Neuronal stem cell (in vitro differentiated cells): ENCODE measurements at regions not wholly inside any gene's neighbourhood (a gene's known extent, or its start where the extent isn't known, plus 50 kb on each side); places are given as distances from the start of the nearest gene placed in this dataset.
A peak's percentile ranks its signal among the peaks of the same experiment; 100 is the strongest.

Experiments
- DNase-seq: peaks from one replicate; pipeline ENCODE4 v3.0.0-alpha.2; 2013; ENCODE audit warnings: low spot score
- H2AFZ ChIP-seq: one replicate; pipeline ENCODE4 v1.6.1; 2013; ENCODE audit warnings: mild to moderate bottlenecking, low read length, inconsistent platforms
- H2AK5ac ChIP-seq: 2 replicates; pipeline ENCODE4 v1.6.1; 2013; ENCODE audit warnings: low read depth, mild to moderate bottlenecking, inconsistent platforms, low read length, moderate library complexity, mixed read lengths
- H2BK120ac ChIP-seq: 2 replicates; pipeline ENCODE4 v1.6.1; 2013; ENCODE audit warnings: low read depth, mild to moderate bottlenecking, inconsistent platforms, low read length, moderate library complexity, mixed read lengths
- H2BK12ac ChIP-seq: one replicate; pipeline ENCODE4 v1.6.1; 2013; ENCODE audit warnings: low read length, inconsistent platforms
- H2BK15ac ChIP-seq: 2 replicates; pipeline ENCODE4 v1.6.1; 2013; ENCODE audit warnings: mild to moderate bottlenecking, low read length, inconsistent platforms, mixed read lengths
- H2BK5ac ChIP-seq: one replicate; pipeline ENCODE4 v1.6.1; 2013; ENCODE audit warnings: inconsistent platforms, mild to moderate bottlenecking, low read length, moderate library complexity
- H3K14ac ChIP-seq: one replicate; pipeline ENCODE4 v1.6.1; 2013; ENCODE audit warnings: low read length, inconsistent platforms
- H3K18ac ChIP-seq: 2 replicates; pipeline ENCODE4 v1.6.1; 2013; ENCODE audit warnings: low read length, inconsistent platforms
- H3K23ac ChIP-seq: 2 replicates; pipeline ENCODE4 v1.6.1; 2013; ENCODE audit warnings: low read depth, mild to moderate bottlenecking, mixed read lengths, low read length, inconsistent platforms; ENCODE audit not compliant: poor library complexity
- H3K27ac ChIP-seq: replicated peaks from 3 replicates; pipeline ENCODE4 v1.5.1; 2013; ENCODE audit warnings: low read length, inconsistent platforms
- H3K27me3 ChIP-seq, 3 experiments: 2 replicates each; pipeline ENCODE4 v1.6.1; 2013; ENCODE audit warnings: low read length in 3 of 3, mild to moderate bottlenecking in 2 of 3, inconsistent platforms in 1 of 3, low read depth in 1 of 3, mixed read lengths in 1 of 3, moderate library complexity in 1 of 3; ENCODE audit not compliant: control insufficient read depth in 3 of 3, insufficient read depth in 3 of 3
- H3K36me3 ChIP-seq, 2 donors: replicated peaks in 1 of 2; 2 replicates each; pipeline ENCODE4 v1.6.1; 2013; ENCODE audit warnings: low read length in 2 of 2; ENCODE audit not compliant: control insufficient read depth in 2 of 2, insufficient read depth in 2 of 2
- H3K4ac ChIP-seq: 2 replicates; pipeline ENCODE4 v1.6.1; 2013; ENCODE audit warnings: inconsistent platforms, mild to moderate bottlenecking, low read length, moderate library complexity
- H3K4me1 ChIP-seq, 2 donors: 1 replicate in 1 of 2; 2 replicates in 1 of 2; pipeline ENCODE4 v1.6.1; 2013; ENCODE audit warnings: low read length in 2 of 2, low read depth in 1 of 2; ENCODE audit not compliant: control insufficient read depth in 2 of 2, insufficient read depth in 1 of 2
- H3K4me2 ChIP-seq: one replicate; pipeline ENCODE4 v1.6.1; 2013; ENCODE audit warnings: mild to moderate bottlenecking, low read length, inconsistent platforms; ENCODE audit not compliant: insufficient read depth, poor library complexity, severe bottlenecking
- H3K4me3 ChIP-seq, 2 donors: 2 replicates each; pipeline ENCODE4 v1.5.1; 2013; ENCODE audit warnings: low read length in 2 of 2, mild to moderate bottlenecking in 2 of 2, inconsistent platforms in 1 of 2, moderate library complexity in 1 of 2
- H3K79me1 ChIP-seq: one replicate; pipeline ENCODE4 v1.6.1; 2013; ENCODE audit warnings: low read depth, mild to moderate bottlenecking, inconsistent platforms, low read length, moderate library complexity
- H3K9ac ChIP-seq: one replicate; pipeline ENCODE4 v1.6.1; 2013; ENCODE audit warnings: mild to moderate bottlenecking, low read depth, low read length, inconsistent platforms; ENCODE audit not compliant: poor library complexity
- H3K9me3 ChIP-seq, 2 donors: replicated peaks in 1 of 2; 2 replicates each; pipeline versions ENCODE3 to v1.6.1; 2013; ENCODE audit warnings: low read length in 2 of 2, mild to moderate bottlenecking in 2 of 2, inconsistent platforms in 1 of 2, low read depth in 1 of 2, mixed read lengths in 1 of 2, moderate library complexity in 1 of 2; ENCODE audit not compliant: control insufficient read depth in 2 of 2, insufficient read depth in 1 of 2
- H4K8ac ChIP-seq: one replicate; pipeline ENCODE4 v1.6.1; 2013; ENCODE audit warnings: low read depth, mild to moderate bottlenecking, inconsistent platforms, low read length, moderate library complexity
- H4K91ac ChIP-seq: one replicate; pipeline ENCODE4 v1.6.1; 2013; ENCODE audit warnings: low read length, low read depth, mild to moderate bottlenecking, inconsistent platforms; ENCODE audit not compliant: poor library complexity
- WGBS, 2 donors: extraction: QIAGEN DNeasy Blood & Tissue Kit; methylation state at CpG; one replicate each; pipeline ENCODE4 v1.1.7; 2013; ENCODE audit warnings: missing lambda C conversion rate in 2 of 2, mixed read lengths in 1 of 2; ENCODE audit not compliant: insufficient read length in 2 of 2, insufficient replicate concordance in 1 of 2; ENCODE audit errors: extremely low coverage in 2 of 2; 5-methylcytosine and 5-hydroxymethylcytosine counted together

DNA sequence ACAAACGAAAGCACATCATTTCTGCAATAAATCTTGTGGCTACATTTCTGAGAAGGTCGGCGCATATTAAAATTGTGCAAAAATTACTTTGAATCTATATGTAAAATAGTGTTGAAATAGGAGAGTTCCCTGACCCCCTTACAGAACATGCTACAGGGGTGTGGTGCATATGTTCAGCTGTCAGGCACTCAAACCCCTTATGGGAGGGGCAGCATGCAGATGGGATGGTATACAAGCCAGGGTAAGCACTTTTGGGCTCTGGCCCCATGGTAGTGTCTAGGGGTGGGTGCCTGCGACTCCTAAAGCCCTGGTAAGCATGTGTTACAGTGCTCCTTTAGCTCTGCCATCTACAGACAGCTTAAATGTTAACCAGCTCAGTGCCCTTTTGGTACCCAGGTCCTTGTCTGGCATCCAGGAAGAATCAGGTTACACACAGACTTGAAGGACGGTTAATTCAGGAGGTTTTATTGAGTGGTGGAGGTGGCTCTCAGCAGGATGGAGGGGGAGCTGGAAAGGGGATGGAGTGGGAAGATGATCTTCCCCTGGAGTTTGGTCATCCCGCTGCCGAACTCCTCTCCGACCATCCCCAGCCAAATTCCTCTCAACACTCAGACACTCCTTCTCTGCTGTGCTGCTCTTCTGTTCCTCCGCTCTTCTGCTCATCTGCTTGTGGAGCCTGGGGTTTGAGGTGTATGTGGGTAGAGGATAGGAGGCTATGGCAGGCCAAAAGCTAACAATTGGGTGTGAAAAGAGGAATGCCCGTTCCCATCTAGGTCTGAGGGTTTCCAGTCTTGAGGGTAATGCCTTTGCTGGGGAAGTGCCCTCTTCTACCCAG, 84.6 kb upstream of the RASEF start:
- Histone ChIP-seq H3K23ac (no peak overlapping the region), H3K4me2 (no peak overlapping the region), H2BK12ac (no peak overlapping the region), H3K9ac (no peak overlapping the region), H3K14ac (no peak overlapping the region), H3K79me1 (no peaks in the 10 kb centered on the region), H3K4ac (no peak overlapping the region), H3K36me3 (no peaks in the 10 kb centered on the region), H3K9me3 (peaks cover 0 to 4% of the 10 kb centered on the region in 2 donors), H3K4me1 (no peaks in the 10 kb centered on the region), H2AK5ac (no peak overlapping the region), H4K8ac (no peak overlapping the region), H2BK120ac (no peak overlapping the region), H4K91ac (no peak overlapping the region), H3K18ac (no peak overlapping the region), H3K27me3 (no peaks in the 10 kb centered on the region), H3K27ac (no peak overlapping the region), H2AFZ (no peak overlapping the region), H2BK5ac (no peak overlapping the region), H3K4me3 (peak overlapping the region in 1 of 2 donors; percentile 60), H2BK15ac (no peak overlapping the region)
- DNase-seq = no peak
- no CpG with 5 or more reads among the region's 10 CpGs for WGBS, 2 donors

- no CpG with 5 or more reads among the region's 4 CpGs for WGBS, 2 donors
- H3K4me3 ChIP-seq = no peak overlapping the region
- H3K4me2 ChIP-seq = no peak overlapping the region
- no peaks in the 10 kb centered on the region for H3K27me3 ChIP-seq
- no peak overlapping the region for H3K4ac ChIP-seq
- H4K91ac ChIP-seq = no peak overlapping the region
- H3K27ac ChIP-seq = no peak overlapping the region
- no peak overlapping the region for H3K14ac ChIP-seq
- no peak overlapping the region for H3K23ac ChIP-seq
- no peak overlapping the region for H2BK120ac ChIP-seq
- no peak for DNase-seq
- H2BK15ac ChIP-seq = no peak overlapping the region
- H3K18ac ChIP-seq = no peak overlapping the region
- no peak overlapping the region for H4K8ac ChIP-seq
- no peaks in the 10 kb centered on the region for H3K36me3 ChIP-seq
- no peak overlapping the region for H3K9ac ChIP-seq
- H2AK5ac ChIP-seq = no peak overlapping the region
- H3K9me3 ChIP-seq = peaks cover 0 to 4% of the 10 kb centered on the region in 2 donors
- H3K4me1 ChIP-seq = no peaks in the 10 kb centered on the region
- no peak overlapping the region for H2BK12ac ChIP-seq
- H2AFZ ChIP-seq = no peak overlapping the region
- no peaks in the 10 kb centered on the region for H3K79me1 ChIP-seq
- H2BK5ac ChIP-seq = no peak overlapping the region
These were observed 83.4 kb upstream of the RASEF start for GRCh38 chr9:83146325-83146724.

- Histone ChIP-seq H2BK120ac (no peak overlapping the region), H3K9ac (no peak overlapping the region), H3K27me3 (no peaks in the 10 kb centered on the region), H4K91ac (no peak overlapping the region), H3K4me3 (no peak overlapping the region), H2BK15ac (no peak overlapping the region), H3K4me1 (no peaks in the 10 kb centered on the region), H3K4ac (no peak overlapping the region), H3K14ac (no peak overlapping the region), H3K79me1 (no peaks in the 10 kb centered on the region), H3K4me2 (no peak overlapping the region), H2AK5ac (no peak overlapping the region), H4K8ac (no peak overlapping the region), H3K27ac (no peak overlapping the region), H3K9me3 (peaks cover 0 to 4% of the 10 kb centered on the region in 2 donors), H2BK12ac (no peak overlapping the region), H3K36me3 (no peaks in the 10 kb centered on the region), H2BK5ac (no peak overlapping the region), H3K23ac (no peak overlapping the region), H3K18ac (no peak overlapping the region), H2AFZ (no peak overlapping the region)
- DNase-seq = no peak
These were observed 81.5 kb upstream of the RASEF start for GRCh38 chr9:83144492-83144891.

- Histone ChIP-seq H4K91ac (no peak overlapping the region), H3K4me2 (no peak overlapping the region), H4K8ac (no peak overlapping the region), H3K27ac (no peak overlapping the region), H3K36me3 (no peaks in the 10 kb centered on the region), H3K9ac (no peak overlapping the region), H3K27me3 (no peaks in the 10 kb centered on the region), H3K4ac (no peak overlapping the region), H2AFZ (no peak overlapping the region), H3K14ac (no peak overlapping the region), H2AK5ac (no peak overlapping the region), H3K23ac (no peak overlapping the region), H3K4me1 (no peaks in the 10 kb centered on the region), H2BK5ac (no peak overlapping the region), H3K4me3 (no peak overlapping the region), H3K9me3 (peaks cover 0 to 1% of the 10 kb centered on the region in 2 donors), H3K18ac (no peak overlapping the region), H3K79me1 (no peaks in the 10 kb centered on the region), H2BK15ac (no peak overlapping the region), H2BK12ac (no peak overlapping the region), H2BK120ac (no peak overlapping the region)
- no peak for DNase-seq
These were observed 79.4 kb upstream of the RASEF start for GRCh38 chr9:83142389-83142788.
